Testis (tissue), 2 donors: ENCODE measurements at regions not wholly inside any gene's neighbourhood (a gene's known extent, or its start where the extent isn't known, plus 50 kb on each side); places are given as distances from the start of the nearest gene placed in this dataset.

Experiments
- DNase-seq: peaks from one replicate; pipeline ENCODE4 v3.0.0-alpha.2; 2019
- H3K27ac ChIP-seq, 2 donors: fragments of 200-600 bp; sonication (generic); one replicate each; pipeline ENCODE4 v1.5.1; 2019
- H3K27me3 ChIP-seq: fragments of 200-600 bp; sonication (generic); one replicate; pipeline ENCODE4 v1.5.1; 2019
- H3K36me3 ChIP-seq: fragments of 200-600 bp; sonication (generic); one replicate; pipeline ENCODE4 v1.5.1; 2017; ENCODE audit warnings: low read depth; ENCODE audit errors: missing control alignments
- H3K4me1 ChIP-seq: fragments of 200-600 bp; sonication (generic); one replicate; pipeline ENCODE4 v1.5.1; 2019
- H3K4me3 ChIP-seq, 2 donors: fragments of 200-600 bp; sonication (generic); one replicate each; pipeline ENCODE4 v1.5.1; 2017 to 2019
- H3K9me3 ChIP-seq: fragments of 200-600 bp; sonication (generic); one replicate; pipeline ENCODE4 v1.5.1; 2017
- POLR2A ChIP-seq: fragments of 450-650 bp; IDR thresholded peaks from one replicate; pipeline ENCODE4 v1.6.1; 2017; ENCODE audit warnings: antibody characterized with exemption, mild to moderate bottlenecking, moderate library complexity
- WGBS, 2 donors: methylation state at CpG; one replicate each; pipeline ENCODE4 v1.1.5; 2018; 5-methylcytosine and 5-hydroxymethylcytosine counted together
- intact Hi-C: fragments of 100-400 bp; cut with DNase I; formaldehyde crosslinking; loops from one replicate; pipeline ENCODE4 v1.15.1; 2023; ENCODE audit warnings: low total_unique reads
- TF ChIP-seq, protein P1 (sequence below), 3 experiments: fragments of 450-650 bp in 2 of 3; fragments of 200-600 bp in 1 of 3; sonication (generic) in 1 of 3; IDR thresholded peaks; one replicate each; pipeline ENCODE4 v1.5.1; 2016 to 2019; ENCODE audit warnings: antibody characterized with exemption in 3 of 3, mild to moderate bottlenecking in 2 of 3, moderate library complexity in 1 of 3

DNA sequence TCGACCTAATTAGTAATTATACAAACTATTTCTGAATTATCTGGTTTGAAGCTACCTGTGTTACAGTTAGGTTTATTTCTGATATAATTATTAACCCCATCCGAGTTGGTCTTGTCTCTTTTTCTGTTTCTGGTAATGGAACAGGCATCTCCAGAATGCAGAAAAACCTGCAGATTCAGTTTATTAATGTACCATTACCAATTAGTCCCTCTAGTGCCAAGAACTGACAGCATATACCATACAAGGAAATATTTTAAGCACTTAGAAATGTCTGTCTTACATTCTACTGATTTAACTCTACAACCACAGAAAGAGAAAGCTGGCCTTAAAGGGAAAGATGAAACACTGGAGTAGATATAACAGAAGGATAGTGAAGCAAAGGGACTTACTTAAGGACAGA, 570.6 kb downstream of the CENPC start:
- no peak for TF ChIP-seq POLR2A
- TF ChIP-seq, protein P1, sequence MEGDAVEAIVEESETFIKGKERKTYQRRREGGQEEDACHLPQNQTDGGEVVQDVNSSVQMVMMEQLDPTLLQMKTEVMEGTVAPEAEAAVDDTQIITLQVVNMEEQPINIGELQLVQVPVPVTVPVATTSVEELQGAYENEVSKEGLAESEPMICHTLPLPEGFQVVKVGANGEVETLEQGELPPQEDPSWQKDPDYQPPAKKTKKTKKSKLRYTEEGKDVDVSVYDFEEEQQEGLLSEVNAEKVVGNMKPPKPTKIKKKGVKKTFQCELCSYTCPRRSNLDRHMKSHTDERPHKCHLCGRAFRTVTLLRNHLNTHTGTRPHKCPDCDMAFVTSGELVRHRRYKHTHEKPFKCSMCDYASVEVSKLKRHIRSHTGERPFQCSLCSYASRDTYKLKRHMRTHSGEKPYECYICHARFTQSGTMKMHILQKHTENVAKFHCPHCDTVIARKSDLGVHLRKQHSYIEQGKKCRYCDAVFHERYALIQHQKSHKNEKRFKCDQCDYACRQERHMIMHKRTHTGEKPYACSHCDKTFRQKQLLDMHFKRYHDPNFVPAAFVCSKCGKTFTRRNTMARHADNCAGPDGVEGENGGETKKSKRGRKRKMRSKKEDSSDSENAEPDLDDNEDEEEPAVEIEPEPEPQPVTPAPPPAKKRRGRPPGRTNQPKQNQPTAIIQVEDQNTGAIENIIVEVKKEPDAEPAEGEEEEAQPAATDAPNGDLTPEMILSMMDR (IDR thresholded peaks at IDR 0.05), result no peak
- intact Hi-C loops, result no loop called here

DNA sequence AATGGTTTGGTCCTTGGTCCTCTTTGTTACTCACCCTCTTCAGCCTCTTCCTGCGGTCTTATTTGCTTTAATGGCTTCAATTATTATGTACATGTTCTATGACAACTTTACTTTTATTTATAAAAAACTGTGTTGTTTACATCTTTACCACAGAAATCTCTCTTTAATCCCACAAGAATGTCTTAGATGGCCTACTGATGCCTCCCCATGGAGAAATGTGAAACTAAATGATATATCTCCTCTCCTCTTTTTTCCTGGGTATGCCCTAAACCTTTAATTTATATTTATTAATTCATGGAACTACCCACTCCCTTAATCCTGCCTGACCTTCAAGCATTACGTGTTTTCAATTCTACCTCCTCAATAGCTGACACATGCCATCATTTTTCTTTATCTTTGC, 573.2 kb downstream of the CENPC start:
- Histone ChIP-seq H3K9me3 (no peaks in the 10 kb centered on the region), H3K4me3 (no peak overlapping the region), H3K36me3 (no peaks in the 10 kb centered on the region), H3K27me3 (no peaks in the 10 kb centered on the region), H3K27ac (no peak overlapping the region), H3K4me1 (no peaks in the 10 kb centered on the region)
- TF ChIP-seq, protein P1 (IDR thresholded peaks at IDR 0.05), result no peak
- TF ChIP-seq POLR2A, result no peak
- 70 to 72% methylated on average over 2 of the region's 2 CpGs for WGBS, 2 donors
- DNase-seq, result no peak
- intact Hi-C loops, result no loop called here

More for the DNA sequence above, 570.6 kb downstream of the CENPC start:
- H3K4me1 ChIP-seq, result no peaks in the 10 kb centered on the region
- 53 to 75% methylated on average over 2 of the region's 2 CpGs for WGBS, 2 donors
- H3K36me3 ChIP-seq, result no peaks in the 10 kb centered on the region
- H3K27me3 ChIP-seq, result no peaks in the 10 kb centered on the region
- DNase-seq, result no peak
- no peaks in the 10 kb centered on the region for H3K9me3 ChIP-seq
- no peak overlapping the region for H3K27ac ChIP-seq
- H3K4me3 ChIP-seq, result no peak overlapping the region

DNA sequence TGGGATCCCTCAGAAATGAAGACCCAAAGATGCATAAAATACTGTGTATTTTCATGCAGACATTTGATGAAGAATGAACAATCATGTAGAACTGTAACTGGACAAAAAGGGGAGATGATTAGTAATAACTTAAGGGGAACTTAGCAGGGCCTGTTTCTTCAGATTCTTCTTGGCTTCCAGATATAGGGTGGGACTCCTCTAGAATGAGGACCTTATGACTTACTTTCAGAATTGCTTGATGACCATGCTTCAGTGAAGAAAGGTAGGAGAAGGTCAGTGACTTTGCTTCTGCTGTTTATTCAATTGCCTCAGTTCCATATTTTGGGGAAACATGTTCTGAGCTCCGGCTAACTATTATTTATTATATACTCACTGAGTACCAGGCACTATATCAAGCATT, 580.8 kb downstream of the CENPC start:
- Histone ChIP-seq H3K4me1 (no peaks in the 10 kb centered on the region), H3K36me3 (no peaks in the 10 kb centered on the region), H3K9me3 (no peaks in the 10 kb centered on the region), H3K27ac (no peak overlapping the region), H3K27me3 (no peaks in the 10 kb centered on the region), H3K4me3 (no peak overlapping the region)
- no peak for DNase-seq
- 85 to 100% methylated on average over 1 of the region's 1 CpG for WGBS, 2 donors
- no peak for TF ChIP-seq POLR2A
- TF ChIP-seq, protein P1 (IDR thresholded peaks at IDR 0.05), result no peak
- intact Hi-C loops, result no loop called here

DNA sequence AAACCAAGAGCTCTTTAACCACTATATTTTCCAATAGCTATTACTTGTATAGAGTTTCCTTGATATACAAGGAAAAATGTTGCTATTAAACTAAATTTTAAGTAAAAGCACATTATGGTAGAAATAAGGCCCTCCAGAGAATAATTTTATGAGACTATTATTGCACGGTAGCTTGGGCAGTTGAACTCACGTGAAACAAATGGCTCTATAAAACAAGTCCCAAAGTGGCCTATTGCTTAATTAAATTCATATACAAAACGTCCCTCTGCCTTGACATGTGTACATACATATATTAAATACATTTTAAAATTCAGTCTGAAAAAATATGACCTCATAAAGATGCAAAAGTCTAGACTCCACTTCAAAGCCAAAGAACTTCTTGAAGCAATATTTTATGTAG, 582.2 kb downstream of the CENPC start:
- Histone ChIP-seq H3K4me1 (no peaks in the 10 kb centered on the region), H3K4me3 (no peak overlapping the region), H3K27me3 (no peaks in the 10 kb centered on the region), H3K9me3 (no peaks in the 10 kb centered on the region), H3K27ac (no peak overlapping the region), H3K36me3 (no peaks in the 10 kb centered on the region)
- intact Hi-C loops, result no loop called here
- DNase-seq, result no peak
- TF ChIP-seq, protein P1 (IDR thresholded peaks at IDR 0.05), result no peak
- no peak for TF ChIP-seq POLR2A
- WGBS, 2 donors, result 60 to 73% methylated on average over 3 of the region's 3 CpGs

DNA sequence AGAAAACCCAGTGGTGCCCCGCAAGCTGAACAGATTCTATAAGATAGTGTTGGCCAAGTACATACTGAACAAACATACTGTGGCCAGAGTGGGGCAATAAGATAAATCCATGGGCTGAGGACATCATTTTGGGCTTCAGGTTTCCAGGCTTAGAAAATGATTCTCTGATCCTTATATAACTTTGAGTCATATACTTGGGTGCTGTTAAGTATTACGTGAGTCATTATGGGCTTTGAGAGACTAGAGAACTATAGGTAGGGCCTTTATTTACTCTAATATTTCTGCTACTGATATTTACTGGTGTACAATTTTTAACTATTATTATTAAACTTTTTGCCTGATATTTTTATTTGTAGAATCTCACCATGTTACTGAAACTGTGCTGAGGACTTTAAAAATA, 586.1 kb downstream of the CENPC start:
- no peak for DNase-seq
- Histone ChIP-seq H3K9me3 (no peaks in the 10 kb centered on the region), H3K4me3 (no peak overlapping the region), H3K4me1 (no peaks in the 10 kb centered on the region), H3K36me3 (no peaks in the 10 kb centered on the region), H3K27ac (no peak overlapping the region), H3K27me3 (no peaks in the 10 kb centered on the region)
- intact Hi-C loops, result no loop called here
- TF ChIP-seq, protein P1 (IDR thresholded peaks at IDR 0.05), result no peak
- TF ChIP-seq POLR2A, result no peak
- 94 to 99% methylated on average over 2 of the region's 2 CpGs for WGBS, 2 donors
